ENCODE measurements at regions not wholly inside any gene's neighbourhood (a gene's known extent, or its start where the extent isn't known, plus 50 kb on each side); places are given as distances from the start of the nearest gene placed in this dataset.
"Not testable (repeated sequence)": the region's sequence is repeated elsewhere in the genome, so short reads cannot be mapped to it uniquely, and the experiment has no call there.

DNA sequence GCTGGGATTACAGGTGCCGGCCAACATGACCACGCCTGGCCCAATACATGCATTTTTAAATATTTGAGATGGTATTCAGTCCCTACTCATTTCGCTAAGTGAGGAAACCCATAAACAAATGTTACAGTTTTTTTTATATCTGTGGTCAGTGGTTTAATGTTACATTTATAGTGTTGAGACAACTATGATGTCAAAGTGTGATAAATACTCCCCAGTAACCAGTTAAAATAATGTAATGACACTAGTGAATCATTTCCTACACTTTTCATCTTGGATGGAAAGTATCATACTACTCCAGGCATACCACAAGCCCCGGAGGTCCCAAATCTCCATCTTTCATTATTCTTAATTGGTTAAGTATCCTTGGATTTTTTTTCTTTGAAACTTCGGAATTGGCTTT lies 87.5 kb upstream of the KIF26B start:
- H3K4me3 ChIP-seq (ENCODE audit: low read depth in 1 of 2, low read length in 2 of 2) = no peak overlapping the region
- no peak overlapping the region for H3K9ac ChIP-seq (ENCODE audit: low read depth in 1 of 2, low read length in 2 of 2)
- no peaks in the 10 kb centered on the region for H3K4me1 ChIP-seq (ENCODE audit: control insufficient read depth in 1 of 2, insufficient read depth in 2 of 2, low read length in 2 of 2)
- H3K9me3 ChIP-seq (ENCODE audit: control insufficient read depth in 1 of 2, low read length in 2 of 2) = no peaks in the 10 kb centered on the region
- H3K36me3 ChIP-seq (ENCODE audit: control insufficient read depth in 1 of 2, insufficient read depth in 2 of 2, low read length in 2 of 2) = no peaks in the 10 kb centered on the region
- no peak overlapping the region for H3K27ac ChIP-seq (ENCODE audit: low read depth, low read length)
- H3K27me3 ChIP-seq (ENCODE audit: control insufficient read depth in 1 of 2, insufficient read depth in 2 of 2, low read length in 2 of 2) = no peaks in the 10 kb centered on the region

DNA sequence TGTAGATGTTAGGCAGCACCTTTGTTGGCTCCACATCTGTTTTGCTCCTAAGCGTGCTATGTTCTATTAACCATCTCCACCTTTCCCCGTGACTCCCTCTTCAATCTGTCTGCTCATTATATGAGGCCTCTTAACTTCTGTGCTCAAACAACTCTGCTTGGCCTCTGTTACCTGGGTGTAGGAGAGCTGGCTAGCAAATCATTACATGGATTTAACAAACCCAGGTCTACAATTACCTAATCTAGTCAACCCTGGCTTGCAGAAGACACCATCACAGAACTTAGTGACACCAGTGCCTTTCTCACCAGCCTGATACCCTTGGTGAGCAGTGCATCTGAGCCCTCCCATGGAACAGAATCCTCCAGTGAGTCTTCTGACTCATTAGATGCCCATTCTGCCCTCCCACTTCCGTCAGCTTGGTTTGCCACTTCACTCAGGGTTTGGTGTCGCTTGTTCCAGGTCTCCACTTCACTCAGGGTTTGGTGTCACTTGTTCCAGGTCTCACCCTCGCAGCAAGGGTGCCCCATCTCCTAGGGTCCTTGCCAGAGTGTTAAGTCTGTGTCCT lies 92.0 kb upstream of the KIF26B start:
- Histone ChIP-seq H3K27ac (ENCODE audit: low read depth, low read length) (no peak overlapping the region), H3K9ac (ENCODE audit: low read depth in 1 of 2, low read length in 2 of 2) (no peak overlapping the region), H3K4me3 (ENCODE audit: low read depth in 1 of 2, low read length in 2 of 2) (no peak overlapping the region), H3K36me3 (ENCODE audit: control insufficient read depth in 1 of 2, insufficient read depth in 2 of 2, low read length in 2 of 2) (no peaks in the 10 kb centered on the region), H3K27me3 (ENCODE audit: control insufficient read depth in 1 of 2, insufficient read depth in 2 of 2, low read length in 2 of 2) (no peaks in the 10 kb centered on the region), H3K4me1 (ENCODE audit: control insufficient read depth in 1 of 2, insufficient read depth in 2 of 2, low read length in 2 of 2) (peaks cover 14% of the 10 kb centered on the region in 2 donors), H3K9me3 (ENCODE audit: control insufficient read depth in 1 of 2, low read length in 2 of 2) (no peaks in the 10 kb centered on the region)

DNA sequence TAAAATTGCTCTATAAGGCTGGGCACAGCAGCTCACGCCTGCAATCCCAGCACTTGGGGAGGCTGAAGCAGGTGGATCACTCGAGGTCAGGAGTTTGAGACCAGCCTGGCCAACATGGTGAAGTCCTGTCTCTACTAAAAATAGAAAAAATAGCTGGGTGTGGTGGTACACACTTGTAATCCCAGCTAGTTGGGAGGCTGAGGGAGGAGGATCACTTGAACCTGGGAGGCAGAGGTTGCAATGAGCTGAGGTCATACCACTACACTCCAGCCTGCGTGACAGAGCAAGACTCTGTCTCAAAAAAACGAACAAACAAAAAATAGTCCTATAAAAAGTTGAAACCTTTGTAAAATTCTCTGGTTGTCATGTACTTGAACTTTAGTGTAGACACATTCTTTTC lies 93.0 kb upstream of the KIF26B start:
- not testable (repeated sequence) for H3K36me3 ChIP-seq (ENCODE audit: control insufficient read depth in 1 of 2, insufficient read depth in 2 of 2, low read length in 2 of 2); H3K9me3 ChIP-seq (ENCODE audit: control insufficient read depth in 1 of 2, low read length in 2 of 2); H3K9ac ChIP-seq (ENCODE audit: low read depth in 1 of 2, low read length in 2 of 2); H3K27me3 ChIP-seq (ENCODE audit: control insufficient read depth in 1 of 2, insufficient read depth in 2 of 2, low read length in 2 of 2); H3K27ac ChIP-seq (ENCODE audit: low read depth, low read length); H3K4me3 ChIP-seq (ENCODE audit: low read depth in 1 of 2, low read length in 2 of 2)
- H3K4me1 ChIP-seq (ENCODE audit: control insufficient read depth in 1 of 2, insufficient read depth in 2 of 2, low read length in 2 of 2) = peaks cover 14% of the 10 kb centered on the region in 2 donors

GRCh38 chr1:245060684-245061374 lies 94.0 kb upstream of the KIF26B start:
- Histone ChIP-seq H3K27me3 (ENCODE audit: control insufficient read depth in 1 of 2, insufficient read depth in 2 of 2, low read length in 2 of 2) (no peaks in the 10 kb centered on the region), H3K4me3 (ENCODE audit: low read depth in 1 of 2, low read length in 2 of 2) (no peak overlapping the region), H3K27ac (ENCODE audit: low read depth, low read length) (no peak overlapping the region), H3K9me3 (ENCODE audit: control insufficient read depth in 1 of 2, low read length in 2 of 2) (no peaks in the 10 kb centered on the region), H3K4me1 (ENCODE audit: control insufficient read depth in 1 of 2, insufficient read depth in 2 of 2, low read length in 2 of 2) (peaks cover 14% of the 10 kb centered on the region in 2 donors), H3K9ac (ENCODE audit: low read depth in 1 of 2, low read length in 2 of 2) (no peak overlapping the region), H3K36me3 (ENCODE audit: control insufficient read depth in 1 of 2, insufficient read depth in 2 of 2, low read length in 2 of 2) (no peaks in the 10 kb centered on the region)

GRCh38 chr1:245059806-245060424 lies 94.9 kb upstream of the KIF26B start:
- peak overlapping the region in 1 of 2 donors; percentile 7 for H3K9ac ChIP-seq (ENCODE audit: low read depth in 1 of 2, low read length in 2 of 2)
- no peak overlapping the region for H3K4me3 ChIP-seq (ENCODE audit: low read depth in 1 of 2, low read length in 2 of 2)
- peaks cover 14 to 15% of the 10 kb centered on the region in 2 donors for H3K4me1 ChIP-seq (ENCODE audit: control insufficient read depth in 1 of 2, insufficient read depth in 2 of 2, low read length in 2 of 2)
- no peaks in the 10 kb centered on the region for H3K27me3 ChIP-seq (ENCODE audit: control insufficient read depth in 1 of 2, insufficient read depth in 2 of 2, low read length in 2 of 2)
- no peak overlapping the region for H3K27ac ChIP-seq (ENCODE audit: low read depth, low read length)
- no peaks in the 10 kb centered on the region for H3K36me3 ChIP-seq (ENCODE audit: control insufficient read depth in 1 of 2, insufficient read depth in 2 of 2, low read length in 2 of 2)
- no peaks in the 10 kb centered on the region for H3K9me3 ChIP-seq (ENCODE audit: control insufficient read depth in 1 of 2, low read length in 2 of 2)

DNA sequence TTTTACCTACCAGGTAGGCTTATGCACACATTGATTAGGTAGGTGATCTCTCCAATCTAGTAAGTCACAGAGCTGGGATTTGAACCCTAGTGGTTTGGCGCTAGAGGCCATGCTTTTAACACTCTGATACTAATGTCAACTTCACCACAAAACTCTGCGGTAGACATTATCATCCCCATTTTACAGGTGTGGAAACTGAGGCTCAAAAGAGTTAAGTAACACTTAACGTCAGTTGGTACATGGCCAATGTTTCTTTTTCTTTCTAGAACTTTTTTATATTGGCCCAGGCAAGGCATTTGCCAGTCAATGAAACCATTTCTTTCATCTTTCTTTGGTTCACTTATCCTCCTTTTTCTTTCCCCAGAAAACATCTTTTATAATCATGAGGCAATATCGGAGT lies 95.9 kb upstream of the KIF26B start:
- Histone ChIP-seq H3K4me1 (ENCODE audit: control insufficient read depth in 1 of 2, insufficient read depth in 2 of 2, low read length in 2 of 2) (peaks cover 14 to 18% of the 10 kb centered on the region in 2 donors), H3K27ac (ENCODE audit: low read depth, low read length) (no peak overlapping the region), H3K36me3 (ENCODE audit: control insufficient read depth in 1 of 2, insufficient read depth in 2 of 2, low read length in 2 of 2) (no peaks in the 10 kb centered on the region), H3K27me3 (ENCODE audit: control insufficient read depth in 1 of 2, insufficient read depth in 2 of 2, low read length in 2 of 2) (no peaks in the 10 kb centered on the region), H3K9ac (ENCODE audit: low read depth in 1 of 2, low read length in 2 of 2) (no peak overlapping the region), H3K4me3 (ENCODE audit: low read depth in 1 of 2, low read length in 2 of 2) (no peak overlapping the region), H3K9me3 (ENCODE audit: control insufficient read depth in 1 of 2, low read length in 2 of 2) (no peaks in the 10 kb centered on the region)

- Histone ChIP-seq H3K27ac (ENCODE audit: low read depth, low read length) (no peak overlapping the region), H3K36me3 (ENCODE audit: control insufficient read depth in 1 of 2, insufficient read depth in 2 of 2, low read length in 2 of 2) (no peaks in the 10 kb centered on the region)
Measured at GRCh38 chr1:245058436-245058835, 96.3 kb upstream of the KIF26B start.

DNA sequence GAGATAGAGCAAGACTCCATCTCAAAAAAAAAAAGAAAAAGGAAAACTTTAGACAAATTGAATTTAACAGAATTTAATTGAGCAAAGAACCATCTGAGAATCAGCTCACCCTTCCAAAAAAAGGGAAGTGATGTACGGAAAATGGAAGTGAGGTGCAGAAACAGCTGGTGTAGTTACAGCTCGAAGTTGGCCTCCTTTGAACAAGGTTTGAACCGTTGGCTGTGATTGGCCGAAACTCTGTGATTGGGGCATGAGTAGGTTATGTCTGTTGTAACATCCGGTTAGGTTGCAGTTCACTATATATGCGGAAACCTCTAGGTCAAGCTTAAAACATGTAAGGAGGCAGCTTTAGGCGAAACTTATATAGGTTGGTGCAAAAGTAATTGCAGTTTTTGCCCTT lies 97.9 kb upstream of the KIF26B start:
- Histone ChIP-seq H3K9ac (ENCODE audit: low read depth in 1 of 2, low read length in 2 of 2) (no peak overlapping the region), H3K4me1 (ENCODE audit: control insufficient read depth in 1 of 2, insufficient read depth in 2 of 2, low read length in 2 of 2) (peaks cover 20 to 27% of the 10 kb centered on the region in 2 donors), H3K4me3 (ENCODE audit: low read depth in 1 of 2, low read length in 2 of 2) (no peak overlapping the region), H3K36me3 (ENCODE audit: control insufficient read depth in 1 of 2, insufficient read depth in 2 of 2, low read length in 2 of 2) (no peaks in the 10 kb centered on the region), H3K27ac (ENCODE audit: low read depth, low read length) (no peak overlapping the region), H3K27me3 (ENCODE audit: control insufficient read depth in 1 of 2, insufficient read depth in 2 of 2, low read length in 2 of 2) (no peaks in the 10 kb centered on the region), H3K9me3 (ENCODE audit: control insufficient read depth in 1 of 2, low read length in 2 of 2) (no peaks in the 10 kb centered on the region)

More at GRCh38 chr1:245058436-245058835, 96.3 kb upstream of the KIF26B start:
- no peaks in the 10 kb centered on the region for H3K27me3 ChIP-seq (ENCODE audit: control insufficient read depth in 1 of 2, insufficient read depth in 2 of 2, low read length in 2 of 2)
- peaks cover 14 to 18% of the 10 kb centered on the region in 2 donors for H3K4me1 ChIP-seq (ENCODE audit: control insufficient read depth in 1 of 2, insufficient read depth in 2 of 2, low read length in 2 of 2)
- H3K4me3 ChIP-seq (ENCODE audit: low read depth in 1 of 2, low read length in 2 of 2) = no peak overlapping the region
- no peak overlapping the region for H3K9ac ChIP-seq (ENCODE audit: low read depth in 1 of 2, low read length in 2 of 2)
- no peaks in the 10 kb centered on the region for H3K9me3 ChIP-seq (ENCODE audit: control insufficient read depth in 1 of 2, low read length in 2 of 2)

- H3K4me1 ChIP-seq (ENCODE audit: control insufficient read depth in 1 of 2, insufficient read depth in 2 of 2, low read length in 2 of 2) = peaks cover 26 to 33% of the 10 kb centered on the region in 2 donors
- H3K9ac ChIP-seq (ENCODE audit: low read depth in 1 of 2, low read length in 2 of 2); H3K4me3 ChIP-seq (ENCODE audit: low read depth in 1 of 2, low read length in 2 of 2); H3K9me3 ChIP-seq (ENCODE audit: control insufficient read depth in 1 of 2, low read length in 2 of 2); H3K36me3 ChIP-seq (ENCODE audit: control insufficient read depth in 1 of 2, insufficient read depth in 2 of 2, low read length in 2 of 2); H3K27ac ChIP-seq (ENCODE audit: low read depth, low read length); H3K27me3 ChIP-seq (ENCODE audit: control insufficient read depth in 1 of 2, insufficient read depth in 2 of 2, low read length in 2 of 2): not testable (repeated sequence)
Measured at GRCh38 chr1:245056296-245056695, 98.5 kb upstream of the KIF26B start.

GRCh38 chr1:245055752-245056151 lies 99.0 kb upstream of the KIF26B start:
- no peak overlapping the region for H3K9ac ChIP-seq (ENCODE audit: low read depth in 1 of 2, low read length in 2 of 2)
- H3K27ac ChIP-seq (ENCODE audit: low read depth, low read length) = no peak overlapping the region
- H3K27me3 ChIP-seq (ENCODE audit: control insufficient read depth in 1 of 2, insufficient read depth in 2 of 2, low read length in 2 of 2) = no peaks in the 10 kb centered on the region
- peaks cover 25 to 30% of the 10 kb centered on the region in 2 donors for H3K4me1 ChIP-seq (ENCODE audit: control insufficient read depth in 1 of 2, insufficient read depth in 2 of 2, low read length in 2 of 2)
- no peaks in the 10 kb centered on the region for H3K9me3 ChIP-seq (ENCODE audit: control insufficient read depth in 1 of 2, low read length in 2 of 2)
- no peaks in the 10 kb centered on the region for H3K36me3 ChIP-seq (ENCODE audit: control insufficient read depth in 1 of 2, insufficient read depth in 2 of 2, low read length in 2 of 2)
- H3K4me3 ChIP-seq (ENCODE audit: low read depth in 1 of 2, low read length in 2 of 2) = no peak overlapping the region
